Stimulated activated CD8-positive, alpha-beta memory T cell treated with anti-CD3 and anti-CD28 coated beads, Interleukin-12 subunit alpha, Interleukin-12 subunit beta, amount 100 ng/mL, for 24 hours (primary cell): ENCODE measurements at regions not wholly inside any gene's neighbourhood (a gene's known extent, or its start where the extent isn't known, plus 50 kb on each side); places are given as distances from the start of the nearest gene placed in this dataset.

Source experiments
- DNase-seq: peaks from one replicate; pipeline ENCODE4 v3.0.0-alpha.2; 2020; ENCODE audit errors: extremely low read depth

- DNase-seq = no peak
These were observed 154.5 kb downstream of the CBLN1 start for GRCh38 chr16:49127103-49127502.

GRCh38 chr16:49121636-49122035 lies 160.0 kb downstream of the CBLN1 start:
- DNase-seq = no peak

GRCh38 chr16:49120631-49121030 lies 161.0 kb downstream of the CBLN1 start:
- DNase-seq = no peak

- DNase-seq = no peak
These were observed 164.8 kb downstream of the CBLN1 start for GRCh38 chr16:49116873-49117272.

GRCh38 chr16:49115956-49116355 lies 165.7 kb downstream of the CBLN1 start:
- DNase-seq = no peak

GRCh38 chr16:49112754-49113153 lies 168.9 kb downstream of the CBLN1 start:
- DNase-seq = no peak

GRCh38 chr16:49111351-49111750 lies 170.3 kb downstream of the CBLN1 start:
- DNase-seq = no peak

- DNase-seq = no peak
These were observed 173.0 kb downstream of the CBLN1 start for GRCh38 chr16:49108611-49109010.

- no peak for DNase-seq
These were observed 178.3 kb downstream of the CBLN1 start for GRCh38 chr16:49103298-49103697.

GRCh38 chr16:49101997-49102396 lies 179.6 kb downstream of the CBLN1 start:
- DNase-seq = no peak

GRCh38 chr16:49100366-49100765 lies 181.3 kb downstream of the CBLN1 start:
- no peak for DNase-seq

- no peak for DNase-seq
These were observed 183.7 kb downstream of the CBLN1 start for GRCh38 chr16:49097964-49098363.

- DNase-seq = no peak
These were observed 185.3 kb downstream of the CBLN1 start for GRCh38 chr16:49096176-49096945.

GRCh38 chr16:49095539-49095938 lies 186.1 kb downstream of the CBLN1 start:
- DNase-seq = no peak

- DNase-seq = no peak
These were observed 187.2 kb downstream of the CBLN1 start for GRCh38 chr16:49094471-49094870.

- DNase-seq = no peak
These were observed 187.7 kb downstream of the CBLN1 start for GRCh38 chr16:49093939-49094338.

GRCh38 chr16:49092704-49093103 lies 188.9 kb downstream of the CBLN1 start:
- no peak for DNase-seq

- DNase-seq = no peak
These were observed 192.1 kb downstream of the CBLN1 start for GRCh38 chr16:49089533-49089932.

- no peak for DNase-seq
These were observed 192.6 kb downstream of the CBLN1 start for GRCh38 chr16:49089039-49089438.

- DNase-seq = no peak
These were observed 196.0 kb downstream of the CBLN1 start for GRCh38 chr16:49085686-49086085.

- DNase-seq = no peak
These were observed 196.8 kb downstream of the CBLN1 start for GRCh38 chr16:49084628-49085390.

- no peak for DNase-seq
These were observed 200.1 kb downstream of the CBLN1 start for GRCh38 chr16:49081554-49081953.

- DNase-seq = no peak
These were observed 200.6 kb downstream of the CBLN1 start for GRCh38 chr16:49081086-49081485.
